Renal cortex interstitium (tissue), 11 donors: ENCODE measurements at regions not wholly inside any gene's neighbourhood (a gene's known extent, or its start where the extent isn't known, plus 50 kb on each side); places are given as distances from the start of the nearest gene placed in this dataset.
"Not testable (repeated sequence)": the region's sequence is repeated elsewhere in the genome, so short reads cannot be mapped to it uniquely, and the experiment has no call there.

Source experiments
- DNase-seq, 11 donors: peaks; one replicate each; pipeline ENCODE4 v3.0.0-alpha.2; 2013; ENCODE audit warnings: low read depth in 9 of 11, low spot score in 4 of 11; ENCODE audit errors: extremely low read depth in 1 of 11

GRCh38 chrX:121165930-121166359, 118.5 kb downstream of the GLUD2 start:
- no peak for DNase-seq

GRCh38 chrX:121169099-121170035, 122.0 kb downstream of the GLUD2 start:
- DNase-seq = no peak

- no peak for DNase-seq
Measured at GRCh38 chrX:121172703-121173102, 125.3 kb downstream of the GLUD2 start.

GRCh38 chrX:121179972-121180371, 132.6 kb downstream of the GLUD2 start:
- DNase-seq = no peak

GRCh38 chrX:121191779-121192178, 144.4 kb downstream of the GLUD2 start:
- no peak for DNase-seq

- DNase-seq = no peak
Measured at GRCh38 chrX:121195719-121196118, 148.3 kb downstream of the GLUD2 start.

- not testable (repeated sequence) for DNase-seq
Measured at GRCh38 chrX:121196872-121197444, 149.5 kb downstream of the GLUD2 start.

- no peak for DNase-seq
Measured at GRCh38 chrX:121208563-121208962, 161.2 kb downstream of the GLUD2 start.

GRCh38 chrX:121216641-121217374, 169.4 kb downstream of the GLUD2 start:
- no peak for DNase-seq

GRCh38 chrX:121221322-121221977, 174.0 kb downstream of the GLUD2 start:
- DNase-seq = no peak

GRCh38 chrX:121227888-121228287, 180.5 kb downstream of the GLUD2 start:
- no peak for DNase-seq

- DNase-seq = no peak
Measured at GRCh38 chrX:121231566-121232358, 184.4 kb downstream of the GLUD2 start.

GRCh38 chrX:121236040-121236439, 188.6 kb downstream of the GLUD2 start:
- DNase-seq = no peak

- no peak for DNase-seq
Measured at GRCh38 chrX:121238093-121238492, 190.7 kb downstream of the GLUD2 start.

- DNase-seq = no peak
Measured at GRCh38 chrX:121244511-121244910, 197.1 kb downstream of the GLUD2 start.

- no peak for DNase-seq
Measured at GRCh38 chrX:121245763-121246162, 198.4 kb downstream of the GLUD2 start.

- DNase-seq = no peak
Measured at GRCh38 chrX:121254336-121254735, 206.9 kb downstream of the GLUD2 start.

GRCh38 chrX:121256647-121257046, 209.2 kb downstream of the GLUD2 start:
- DNase-seq = no peak

- DNase-seq = no peak
Measured at GRCh38 chrX:121258545-121258944, 211.1 kb downstream of the GLUD2 start.
